ENCODE measurements at regions not wholly inside any gene's neighbourhood (a gene's known extent, or its start where the extent isn't known, plus 50 kb on each side); places are given as distances from the start of the nearest gene placed in this dataset.

- no peaks in the 10 kb centered on the region for H3K9me3 ChIP-seq (ENCODE audit: low read length)
- TF ChIP-seq CTCF (conservative IDR thresholded peaks at IDR 0.05; ENCODE audit: low read length) (no peak), EZH2phosphoT487 (IDR thresholded peaks at IDR 0.05; ENCODE audit: borderline replicate concordance, low read depth, low read length) (no peak)
- intact Hi-C loops (cut with micrococcal nuclease; ENCODE audit: unreplicated experiment), result no loop called here
- no peak overlapping the region for H3K27ac ChIP-seq (ENCODE audit: low read depth, low read length, poor library complexity, severe bottlenecking)
- H3K79me2 ChIP-seq (ENCODE audit: insufficient read depth, low read depth, low read length), result no peaks in the 10 kb centered on the region
- POLR2A ChIA-PET, result interaction anchor here (0.5 to 0.8 kb wide), 3 partner anchors 16 to 831 kb away, joined by 3 to 4 read pairs (median 3); no protein-coding TSS in a partner anchor
- no peaks in the 10 kb centered on the region for H3K9me2 ChIP-seq (ENCODE audit: insufficient read depth, low read length)
- H3K4me2 ChIP-seq (ENCODE audit: low read length), result no peak overlapping the region
- H3K4me3 ChIP-seq (ENCODE audit: low read depth, low read length, poor library complexity, severe bottlenecking), result no peak overlapping the region
- BruUV-seq (replicated peaks), result no TSS peak
- DNase-seq (ENCODE audit: low spot score), result no peak
- H4K20me1 ChIP-seq (ENCODE audit: insufficient read depth, low read length), result no peaks in the 10 kb centered on the region
- H2AFZ ChIP-seq (ENCODE audit: low read length), result no peak overlapping the region
- H3K36me3 ChIP-seq (ENCODE audit: insufficient read depth, low read length), result no peaks in the 10 kb centered on the region
- CTCF ChIA-PET (ENCODE audit: unreplicated experiment), result no interaction called here
- no peaks in the 10 kb centered on the region for H3K4me1 ChIP-seq (ENCODE audit: insufficient read depth, low read length, poor library complexity, severe bottlenecking)
These were observed 357.8 kb downstream of the NFIB start for GRCh38 chr9:13956107-13956506.

GRCh38 chr9:13952906-13953305 is 361.0 kb downstream of the NFIB start:
- Histone ChIP-seq H3K36me3 (ENCODE audit: insufficient read depth, low read length) (no peaks in the 10 kb centered on the region), H4K20me1 (ENCODE audit: insufficient read depth, low read length) (no peaks in the 10 kb centered on the region), H3K27ac (ENCODE audit: low read depth, low read length, poor library complexity, severe bottlenecking) (no peak overlapping the region), H3K9me2 (ENCODE audit: insufficient read depth, low read length) (no peaks in the 10 kb centered on the region), H3K4me2 (ENCODE audit: low read length) (no peak overlapping the region), H2AFZ (ENCODE audit: low read length) (no peak overlapping the region), H3K4me1 (ENCODE audit: insufficient read depth, low read length, poor library complexity, severe bottlenecking) (no peaks in the 10 kb centered on the region), H3K4me3 (ENCODE audit: low read depth, low read length, poor library complexity, severe bottlenecking) (no peak overlapping the region), H3K79me2 (ENCODE audit: insufficient read depth, low read depth, low read length) (no peaks in the 10 kb centered on the region), H3K9me3 (ENCODE audit: low read length) (no peaks in the 10 kb centered on the region)
- BruUV-seq (replicated peaks), result no TSS peak
- TF ChIP-seq EZH2phosphoT487 (IDR thresholded peaks at IDR 0.05; ENCODE audit: borderline replicate concordance, low read depth, low read length), result no peak
- TF ChIP-seq CTCF (conservative IDR thresholded peaks at IDR 0.05; ENCODE audit: low read length), result no peak
- intact Hi-C loops (cut with micrococcal nuclease; ENCODE audit: unreplicated experiment), result no loop called here
- ChIA-PET CTCF (ENCODE audit: unreplicated experiment) (no interaction called here), POLR2A (no interaction called here)
- no peak for DNase-seq (ENCODE audit: low spot score)

- no TSS peak for BruUV-seq (replicated peaks)
- Histone ChIP-seq H3K9me2 (ENCODE audit: insufficient read depth, low read length) (no peaks in the 10 kb centered on the region), H3K36me3 (ENCODE audit: insufficient read depth, low read length) (no peaks in the 10 kb centered on the region), H3K27ac (ENCODE audit: low read depth, low read length, poor library complexity, severe bottlenecking) (no peak overlapping the region), H3K4me3 (ENCODE audit: low read depth, low read length, poor library complexity, severe bottlenecking) (no peak overlapping the region), H4K20me1 (ENCODE audit: insufficient read depth, low read length) (no peaks in the 10 kb centered on the region), H3K9me3 (ENCODE audit: low read length) (no peaks in the 10 kb centered on the region), H2AFZ (ENCODE audit: low read length) (no peak overlapping the region), H3K4me1 (ENCODE audit: insufficient read depth, low read length, poor library complexity, severe bottlenecking) (no peaks in the 10 kb centered on the region), H3K4me2 (ENCODE audit: low read length) (no peak overlapping the region), H3K79me2 (ENCODE audit: insufficient read depth, low read depth, low read length) (no peaks in the 10 kb centered on the region)
- ChIA-PET CTCF (ENCODE audit: unreplicated experiment) (no interaction called here), POLR2A (no interaction called here)
- no peak for DNase-seq (ENCODE audit: low spot score)
- intact Hi-C loops (cut with micrococcal nuclease; ENCODE audit: unreplicated experiment), result no loop called here
- no peak for TF ChIP-seq CTCF (conservative IDR thresholded peaks at IDR 0.05; ENCODE audit: low read length)
- TF ChIP-seq EZH2phosphoT487 (IDR thresholded peaks at IDR 0.05; ENCODE audit: borderline replicate concordance, low read depth, low read length), result no peak
These were observed 365.9 kb downstream of the NFIB start for GRCh38 chr9:13948037-13948436.

Measured in OCI-LY7 (cell line).